Right lobe of liver (tissue), 6 donors: ENCODE measurements at regions not wholly inside any gene's neighbourhood (a gene's known extent, or its start where the extent isn't known, plus 50 kb on each side); places are given as distances from the start of the nearest gene placed in this dataset.

ENCODE experiments used
- ATAC-seq, 4 donors: fragments of 200-7000 bp; cut with Tn5 transposase; one replicate each; pipeline ENCODE4 v1.9.1; 2020; ENCODE audit warnings: mild to moderate bottlenecking in 4 of 4, moderate library complexity in 4 of 4
- DNase-seq, 3 donors: peaks; one replicate each; pipeline ENCODE4 v3.0.0-alpha.2; 2020
- H3K27ac ChIP-seq, 3 donors: fragments of 200-600 bp; one replicate each; pipeline ENCODE4 v1.8.0; 2022
- H3K27me3 ChIP-seq, 2 donors: fragments of 200-600 bp; one replicate each; pipeline ENCODE4 v1.8.0; 2022
- H3K36me3 ChIP-seq, 4 donors: fragments of 200-600 bp; sonication (generic) in 1 of 4; one replicate each; pipeline versions ENCODE4 v1.5.1 to v1.8.0; 2017 to 2022; ENCODE audit warnings: control low read depth in 1 of 4
- H3K4me1 ChIP-seq, 4 donors: fragments of 200-600 bp; sonication (generic) in 1 of 4; one replicate each; pipeline versions ENCODE4 v1.5.1 to v1.8.0; 2017 to 2022; ENCODE audit warnings: control low read depth in 1 of 4
- H3K4me3 ChIP-seq, 3 donors: fragments of 200-600 bp; one replicate each; pipeline ENCODE4 v1.8.0; 2022
- H3K9me3 ChIP-seq, 4 donors: fragments of 200-600 bp; sonication (generic) in 1 of 4; one replicate each; pipeline versions ENCODE4 v1.5.1 to v1.8.0; 2017 to 2022; ENCODE audit warnings: control low read depth in 1 of 4
- POLR2A ChIP-seq: fragments of 450-650 bp; IDR thresholded peaks from one replicate; pipeline ENCODE4 v1.6.1; 2017; ENCODE audit warnings: antibody characterized with exemption, mild to moderate bottlenecking
- WGBS: methylation state at CpG from one replicate; pipeline ENCODE4 v1.1.6; 2018; ENCODE audit warnings: low coverage, low lambda C conversion rate; ENCODE audit not compliant: insufficient coverage; ENCODE audit errors: missing lambda C conversion rate; 5-methylcytosine and 5-hydroxymethylcytosine counted together
- intact Hi-C, 2 donors: fragments of 100-400 bp; cut with DNase I; formaldehyde crosslinking; loops; one replicate each; pipeline versions ENCODE4 v1.11.2 to v1.14.1; 2022
- TF ChIP-seq, protein P1 (sequence below), 4 donors: fragments of 200-600 bp in 3 of 4; fragments of 450-650 bp in 1 of 4; IDR thresholded peaks; one replicate each; pipeline versions ENCODE4 v1.5.1 to v1.8.0; 2016 to 2022; ENCODE audit warnings: antibody characterized with exemption in 4 of 4, mild to moderate bottlenecking in 2 of 4
- donor health status: DM: no; HTN: yes; CAD: no.
- donor health status: DM: no; HTN: no; CAD: no.
- donor health status: DM: no; HTN: no; CAD: no.
- donor health status: DM: no; HTN: yes; CAD: no.
- donor health status: DM: no; HTN: yes; CAD: no.

DNA sequence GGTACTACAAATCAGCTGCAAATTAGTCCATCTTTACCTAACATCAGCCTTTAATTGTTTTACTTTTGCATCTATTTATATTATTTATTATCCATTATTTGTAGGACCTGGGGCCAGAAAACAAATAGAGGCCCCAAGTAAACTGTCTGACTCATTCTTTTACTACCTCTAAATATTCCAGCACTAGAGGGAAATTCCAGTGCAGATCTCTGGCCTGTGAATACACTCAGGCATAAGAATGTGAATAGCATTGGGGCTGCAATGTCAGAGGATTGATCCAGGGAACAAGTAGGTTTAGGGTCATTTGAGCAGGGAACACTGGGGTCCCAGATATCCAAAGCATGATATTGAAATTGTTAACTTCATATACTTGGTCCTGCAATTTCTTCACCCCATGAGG is 176.6 kb upstream of the TYRP1 start:
- DNase-seq (no peak), ATAC-seq (no peak)
- H3K9me3 ChIP-seq, result no peaks in the 10 kb centered on the region
- TF ChIP-seq, protein P1, sequence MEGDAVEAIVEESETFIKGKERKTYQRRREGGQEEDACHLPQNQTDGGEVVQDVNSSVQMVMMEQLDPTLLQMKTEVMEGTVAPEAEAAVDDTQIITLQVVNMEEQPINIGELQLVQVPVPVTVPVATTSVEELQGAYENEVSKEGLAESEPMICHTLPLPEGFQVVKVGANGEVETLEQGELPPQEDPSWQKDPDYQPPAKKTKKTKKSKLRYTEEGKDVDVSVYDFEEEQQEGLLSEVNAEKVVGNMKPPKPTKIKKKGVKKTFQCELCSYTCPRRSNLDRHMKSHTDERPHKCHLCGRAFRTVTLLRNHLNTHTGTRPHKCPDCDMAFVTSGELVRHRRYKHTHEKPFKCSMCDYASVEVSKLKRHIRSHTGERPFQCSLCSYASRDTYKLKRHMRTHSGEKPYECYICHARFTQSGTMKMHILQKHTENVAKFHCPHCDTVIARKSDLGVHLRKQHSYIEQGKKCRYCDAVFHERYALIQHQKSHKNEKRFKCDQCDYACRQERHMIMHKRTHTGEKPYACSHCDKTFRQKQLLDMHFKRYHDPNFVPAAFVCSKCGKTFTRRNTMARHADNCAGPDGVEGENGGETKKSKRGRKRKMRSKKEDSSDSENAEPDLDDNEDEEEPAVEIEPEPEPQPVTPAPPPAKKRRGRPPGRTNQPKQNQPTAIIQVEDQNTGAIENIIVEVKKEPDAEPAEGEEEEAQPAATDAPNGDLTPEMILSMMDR (IDR thresholded peaks at IDR 0.05), result no peak
- no peak for TF ChIP-seq POLR2A
- no peaks in the 10 kb centered on the region for H3K27me3 ChIP-seq
- no peaks in the 10 kb centered on the region for H3K36me3 ChIP-seq
- H3K27ac ChIP-seq, result no peak overlapping the region
- no peaks in the 10 kb centered on the region for H3K4me1 ChIP-seq
- intact Hi-C loops, result no loop called here
- H3K4me3 ChIP-seq, result no peak overlapping the region

DNA sequence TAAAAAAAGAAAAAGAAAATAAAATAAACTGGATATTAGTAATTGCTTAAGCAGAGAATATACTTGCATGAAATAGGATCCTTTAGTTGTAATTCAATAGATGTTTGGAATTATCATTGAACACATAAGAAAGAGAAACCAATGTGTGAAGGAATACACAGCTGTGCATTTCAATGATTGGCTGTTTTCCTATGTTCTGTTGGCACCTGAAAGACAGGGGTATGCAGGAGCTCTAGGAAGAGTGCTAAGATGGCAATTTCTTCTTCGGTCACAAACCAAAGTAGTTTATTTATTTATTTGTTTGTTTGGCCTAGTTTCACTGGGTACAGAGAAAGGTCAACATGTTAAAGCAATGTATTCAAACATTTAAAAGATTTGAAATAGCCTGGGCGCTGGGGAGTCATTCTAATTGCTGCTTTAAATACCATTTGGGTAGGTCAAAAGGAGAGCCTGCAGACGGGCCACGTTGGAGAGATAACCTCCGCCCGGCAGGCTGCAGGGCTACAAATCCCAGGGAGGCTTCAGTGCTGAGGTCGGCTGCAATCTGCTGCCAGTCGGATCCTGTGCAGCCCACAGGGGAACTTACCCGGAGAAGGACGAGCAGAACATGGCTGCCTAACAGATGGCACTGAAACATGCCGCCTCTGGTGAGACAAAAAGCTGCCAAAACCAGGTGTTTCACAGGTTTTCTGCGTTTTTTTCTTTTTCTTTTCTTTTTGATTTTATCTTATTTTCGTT is 154.2 kb upstream of the TYRP1 start:
- Histone ChIP-seq H3K4me3 (no peak overlapping the region), H3K27ac (no peak overlapping the region), H3K4me1 (no peaks in the 10 kb centered on the region), H3K9me3 (no peaks in the 10 kb centered on the region), H3K36me3 (no peaks in the 10 kb centered on the region), H3K27me3 (no peaks in the 10 kb centered on the region)
- no peak for DNase-seq
- WGBS, result 50% methylated on average over 3 of the region's 13 CpGs
- TF ChIP-seq, protein P1 (IDR thresholded peaks at IDR 0.05), result no peak
- no peak for TF ChIP-seq POLR2A
- no peak for ATAC-seq
- intact Hi-C loops, result no loop called here

DNA sequence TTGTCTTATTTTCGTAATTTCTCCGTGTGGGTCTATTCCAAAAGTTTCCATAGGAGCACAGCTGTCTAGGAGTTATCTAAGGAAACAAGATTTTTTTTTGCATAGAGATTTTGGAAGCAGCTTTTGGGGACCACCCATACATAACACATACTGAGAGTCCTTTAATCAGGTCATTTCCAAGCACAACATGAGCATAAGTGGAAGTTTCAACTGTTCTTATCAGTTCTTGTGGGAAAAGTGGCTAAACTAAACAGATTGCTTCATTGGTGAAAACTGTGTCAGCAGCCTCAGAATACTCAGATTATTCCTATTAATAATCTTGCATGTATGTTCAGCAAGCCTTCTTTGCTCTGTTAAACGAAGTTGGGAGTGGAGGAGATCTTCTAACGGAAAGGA is 153.6 kb upstream of the TYRP1 start:
- intact Hi-C loops, result no loop called here
- Histone ChIP-seq H3K4me1 (no peaks in the 10 kb centered on the region), H3K36me3 (no peaks in the 10 kb centered on the region), H3K27me3 (no peaks in the 10 kb centered on the region), H3K4me3 (no peak overlapping the region), H3K9me3 (no peaks in the 10 kb centered on the region), H3K27ac (no peak overlapping the region)
- ATAC-seq (no peak), DNase-seq (no peak)
- TF ChIP-seq POLR2A, result no peak
- TF ChIP-seq, protein P1 (IDR thresholded peaks at IDR 0.05), result no peak
- WGBS, result 54% methylated on average over 4 of the region's 4 CpGs

DNA sequence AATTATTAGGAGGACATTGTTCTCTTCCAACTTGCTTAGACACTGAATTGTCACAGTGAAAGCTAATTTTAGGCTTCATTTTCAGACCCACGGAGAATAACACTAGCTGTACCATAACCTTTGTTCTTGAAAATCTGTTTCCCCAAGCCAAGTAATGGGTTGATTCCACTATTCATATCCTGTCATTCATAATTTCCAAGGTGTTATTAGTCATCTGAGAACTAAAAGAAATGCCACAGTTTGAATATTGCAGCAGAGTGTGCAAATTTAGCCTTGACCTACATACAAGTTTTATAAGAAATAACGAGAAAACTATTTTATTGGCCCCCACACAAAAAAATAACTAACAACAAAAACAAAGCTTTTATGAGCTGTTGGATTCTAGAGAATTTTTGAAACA is 148.5 kb upstream of the TYRP1 start:
- WGBS, result 25% methylated on average over 2 of the region's 2 CpGs
- DNase-seq (no peak), ATAC-seq (no peak)
- Histone ChIP-seq H3K27ac (no peak overlapping the region), H3K4me3 (no peak overlapping the region), H3K9me3 (no peaks in the 10 kb centered on the region), H3K4me1 (no peaks in the 10 kb centered on the region), H3K36me3 (no peaks in the 10 kb centered on the region), H3K27me3 (no peaks in the 10 kb centered on the region)
- intact Hi-C loops, result no loop called here
- TF ChIP-seq, protein P1 (IDR thresholded peaks at IDR 0.05), result no peak
- TF ChIP-seq POLR2A, result no peak

DNA sequence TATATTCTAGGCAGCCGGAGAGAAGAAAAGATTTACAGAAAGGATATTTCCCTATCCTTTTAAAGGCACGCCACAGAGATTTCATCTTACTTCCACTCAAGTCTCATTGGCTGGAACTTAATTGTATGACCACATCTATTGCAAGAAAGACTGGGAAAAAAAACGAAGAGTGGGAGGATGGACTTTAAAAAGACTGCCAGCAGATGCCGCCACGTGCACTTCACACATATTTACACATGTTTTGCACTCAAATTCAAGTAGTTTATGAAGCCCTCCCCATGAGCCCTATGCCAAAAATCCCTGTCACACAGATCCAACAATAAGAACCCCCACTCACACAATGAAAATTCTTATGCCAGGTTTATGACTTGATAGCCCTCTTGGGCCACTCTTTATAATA is 138.5 kb upstream of the TYRP1 start:
- WGBS, result 31% methylated on average over 5 of the region's 5 CpGs
- no peaks in the 10 kb centered on the region for H3K4me1 ChIP-seq
- no peak for DNase-seq
- no peaks in the 10 kb centered on the region for H3K27me3 ChIP-seq
- intact Hi-C loops, result no loop called here
- no peak for ATAC-seq
- TF ChIP-seq, protein P1 (IDR thresholded peaks at IDR 0.05), result no peak
- TF ChIP-seq POLR2A, result no peak
- no peaks in the 10 kb centered on the region for H3K36me3 ChIP-seq
- no peak overlapping the region for H3K4me3 ChIP-seq
- H3K9me3 ChIP-seq, result no peaks in the 10 kb centered on the region
- H3K27ac ChIP-seq, result no peak overlapping the region
